ENCODE measurements at regions not wholly inside any gene's neighbourhood (a gene's known extent, or its start where the extent isn't known, plus 50 kb on each side); places are given as distances from the start of the nearest gene placed in this dataset.

DNA sequence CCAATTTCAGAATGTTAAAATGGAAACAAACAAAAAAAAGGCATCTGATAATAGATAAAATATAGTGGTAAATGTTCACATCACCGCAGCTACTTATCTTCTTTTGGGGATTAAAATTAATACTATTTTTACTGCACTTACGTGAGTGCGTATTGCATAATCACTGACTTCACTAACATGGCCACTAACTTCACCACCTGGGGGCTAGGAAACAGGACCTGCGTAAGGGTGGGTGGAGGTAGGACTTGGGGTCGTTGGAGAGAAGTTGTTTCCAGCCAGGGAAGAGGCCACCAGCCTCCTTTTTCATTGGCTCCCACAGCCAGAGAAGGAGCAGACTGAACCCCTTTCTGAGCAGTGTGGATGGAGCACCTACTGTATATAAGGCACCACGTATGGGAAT is 166.4 kb downstream of the SALL1 start:
- TF ChIP-seq EZH2phosphoT487 (IDR thresholded peaks at IDR 0.05; ENCODE audit: borderline replicate concordance, low read length) (no peak), EZH2 (IDR thresholded peaks at IDR 0.05; ENCODE audit: low read length, unreplicated experiment) (no peak)
- TF ChIP-seq, protein P1, sequence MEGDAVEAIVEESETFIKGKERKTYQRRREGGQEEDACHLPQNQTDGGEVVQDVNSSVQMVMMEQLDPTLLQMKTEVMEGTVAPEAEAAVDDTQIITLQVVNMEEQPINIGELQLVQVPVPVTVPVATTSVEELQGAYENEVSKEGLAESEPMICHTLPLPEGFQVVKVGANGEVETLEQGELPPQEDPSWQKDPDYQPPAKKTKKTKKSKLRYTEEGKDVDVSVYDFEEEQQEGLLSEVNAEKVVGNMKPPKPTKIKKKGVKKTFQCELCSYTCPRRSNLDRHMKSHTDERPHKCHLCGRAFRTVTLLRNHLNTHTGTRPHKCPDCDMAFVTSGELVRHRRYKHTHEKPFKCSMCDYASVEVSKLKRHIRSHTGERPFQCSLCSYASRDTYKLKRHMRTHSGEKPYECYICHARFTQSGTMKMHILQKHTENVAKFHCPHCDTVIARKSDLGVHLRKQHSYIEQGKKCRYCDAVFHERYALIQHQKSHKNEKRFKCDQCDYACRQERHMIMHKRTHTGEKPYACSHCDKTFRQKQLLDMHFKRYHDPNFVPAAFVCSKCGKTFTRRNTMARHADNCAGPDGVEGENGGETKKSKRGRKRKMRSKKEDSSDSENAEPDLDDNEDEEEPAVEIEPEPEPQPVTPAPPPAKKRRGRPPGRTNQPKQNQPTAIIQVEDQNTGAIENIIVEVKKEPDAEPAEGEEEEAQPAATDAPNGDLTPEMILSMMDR (conservative IDR thresholded peaks at IDR 0.05; ENCODE audit: low read depth, low read length) = no peak

All from PC-3 (cell line).